DMS153 (cell line): ENCODE measurements at regions not wholly inside any gene's neighbourhood (a gene's known extent, or its start where the extent isn't known, plus 50 kb on each side); places are given as distances from the start of the nearest gene placed in this dataset.
"Not testable (repeated sequence)": the region's sequence is repeated elsewhere in the genome, so short reads cannot be mapped to it uniquely, and the experiment has no call there.

ENCODE experiments used
- DNase-seq: peaks from one replicate; lab custom pipeline; 2025; lab: John Stamatoyannopoulos, UW

DNA sequence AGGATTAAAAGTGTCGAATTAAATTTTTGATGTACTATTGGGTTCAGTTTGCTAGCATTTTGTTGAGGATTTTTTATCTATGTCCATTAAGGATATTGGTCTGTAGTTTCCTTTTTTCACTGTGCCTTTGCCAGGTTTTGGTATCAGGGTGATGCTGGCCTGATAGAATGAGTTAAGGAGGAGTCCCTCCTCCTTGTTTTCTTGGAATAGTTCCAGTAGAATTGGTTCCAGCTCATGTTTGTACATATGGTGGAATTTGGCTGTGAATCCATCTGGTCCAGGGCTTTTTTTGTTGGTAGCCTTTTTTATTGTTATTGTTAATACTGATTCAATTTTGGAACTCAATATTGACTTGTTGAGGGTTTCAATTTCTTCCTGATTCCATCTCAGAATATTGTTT, 141.8 kb downstream of the SIM1 start:
- no peak for DNase-seq

DNA sequence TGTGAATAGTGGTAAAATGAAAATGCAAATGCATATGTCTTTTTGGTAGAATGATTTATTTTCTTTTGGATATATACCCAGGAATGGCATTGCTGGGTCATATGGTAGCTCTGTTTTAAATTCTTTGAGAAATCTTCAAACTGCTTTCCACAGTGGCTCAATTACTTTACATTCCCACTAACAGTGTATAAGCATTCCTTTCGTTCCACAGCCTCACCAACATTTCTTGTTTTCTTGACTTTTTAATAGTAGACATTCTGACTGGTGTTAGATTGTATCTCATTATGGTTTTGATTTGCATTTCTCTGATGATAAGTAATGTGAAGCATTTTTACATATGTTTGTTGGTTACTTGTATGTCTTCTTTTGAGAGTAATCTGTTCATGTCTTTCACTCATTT, 144.0 kb downstream of the SIM1 start:
- DNase-seq, result no peak

DNA sequence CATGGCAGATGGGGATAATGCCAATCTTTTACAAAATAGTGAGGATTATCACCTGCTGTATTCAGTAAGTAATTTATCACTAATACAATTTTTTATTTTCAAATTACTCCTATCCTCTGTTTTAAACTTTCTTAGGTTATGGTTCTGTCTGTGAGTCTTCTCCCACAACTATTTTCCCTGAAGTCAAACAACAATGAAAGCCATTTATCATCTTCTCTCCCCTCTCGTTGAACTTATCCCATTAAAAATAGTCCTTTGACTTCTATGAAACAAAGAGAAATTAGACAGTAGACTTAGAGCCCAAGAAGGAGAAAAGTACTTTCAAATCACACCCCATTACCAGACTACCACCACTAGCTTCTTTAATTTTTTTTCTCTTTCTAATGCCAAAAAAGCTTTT, 147.7 kb downstream of the SIM1 start:
- no peak for DNase-seq

DNA sequence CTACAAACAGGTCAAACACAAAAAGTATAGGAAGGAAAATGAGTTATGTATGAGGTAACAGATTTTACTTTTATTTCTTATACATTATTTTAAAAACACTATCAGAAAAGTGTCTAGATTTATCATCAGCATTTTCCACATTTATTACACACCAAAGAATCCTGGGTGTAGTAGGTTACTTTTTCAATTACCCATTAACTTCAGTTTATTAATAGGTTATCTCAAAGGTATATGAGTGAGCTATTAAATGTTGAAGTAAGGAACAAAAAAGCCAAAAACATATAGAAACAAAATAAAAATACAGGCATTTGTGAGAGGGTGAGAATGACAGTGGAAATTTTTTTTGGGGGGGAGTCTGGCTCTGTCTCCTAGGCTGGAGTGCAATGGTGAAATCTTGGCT, 150.5 kb downstream of the SIM1 start:
- DNase-seq, result no peak

DNA sequence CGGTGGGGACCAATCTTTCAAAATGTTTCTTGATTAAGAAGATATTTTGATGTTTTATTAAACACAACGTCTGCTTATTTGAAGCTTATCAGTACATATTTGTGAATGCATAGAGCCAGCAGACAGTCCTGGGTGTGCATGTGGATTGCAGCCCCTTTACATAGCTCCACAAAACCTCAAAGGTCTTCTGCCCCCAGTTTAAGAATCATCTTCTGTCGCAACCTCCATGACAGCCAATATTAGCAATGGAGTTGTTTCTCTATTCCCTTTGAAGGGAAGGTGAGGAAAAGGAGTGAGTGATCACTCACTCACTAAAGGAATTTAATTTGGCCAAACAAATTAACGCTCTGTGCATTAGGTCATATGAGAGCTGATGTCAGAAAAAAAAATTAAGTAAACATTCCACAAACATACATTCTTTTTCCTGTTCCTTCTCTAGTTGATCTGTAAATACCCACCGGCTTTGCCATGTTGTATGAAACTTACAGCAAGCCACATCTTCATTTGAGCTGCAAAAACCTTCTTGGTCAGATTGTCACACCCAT, 152.9 kb downstream of the SIM1 start:
- no peak for DNase-seq

DNA sequence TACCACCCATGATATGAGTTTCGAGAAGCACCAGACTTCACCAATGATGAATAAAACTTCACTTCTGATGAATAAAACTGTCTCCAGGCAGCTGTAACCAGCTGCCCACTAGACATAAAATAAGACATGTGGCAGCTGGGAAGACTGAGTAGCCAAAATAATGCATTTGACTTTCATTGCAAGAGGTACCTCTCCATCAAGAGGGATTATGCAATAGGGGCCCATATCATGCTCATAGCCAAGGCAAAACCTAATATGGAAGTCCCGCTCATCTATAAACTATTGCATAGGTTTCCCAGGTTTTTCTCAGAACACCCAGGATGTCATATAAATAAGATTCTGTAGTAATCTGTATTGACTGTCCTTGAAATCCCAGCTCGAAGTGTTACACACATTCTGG, 155.5 kb downstream of the SIM1 start:
- no peak for DNase-seq

DNA sequence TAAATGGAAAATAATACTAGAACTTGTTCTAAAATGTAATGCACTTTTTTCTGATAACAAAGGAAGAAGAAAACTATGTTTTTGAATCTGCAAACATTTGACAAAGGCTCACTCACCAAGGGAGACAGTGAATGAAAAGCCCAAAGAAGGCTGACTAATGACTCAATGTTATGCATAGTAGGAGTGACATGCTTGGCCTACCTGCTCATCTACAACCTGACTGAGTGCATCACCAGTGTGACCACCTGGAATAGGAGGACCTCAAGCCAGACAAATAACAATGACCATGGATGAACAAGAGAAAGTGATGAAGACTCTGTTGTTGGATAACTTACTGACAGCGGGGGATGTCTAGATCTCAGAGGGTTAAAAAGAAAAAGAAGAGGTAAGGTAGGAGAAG, 157.2 kb downstream of the SIM1 start:
- DNase-seq, result no peak

DNA sequence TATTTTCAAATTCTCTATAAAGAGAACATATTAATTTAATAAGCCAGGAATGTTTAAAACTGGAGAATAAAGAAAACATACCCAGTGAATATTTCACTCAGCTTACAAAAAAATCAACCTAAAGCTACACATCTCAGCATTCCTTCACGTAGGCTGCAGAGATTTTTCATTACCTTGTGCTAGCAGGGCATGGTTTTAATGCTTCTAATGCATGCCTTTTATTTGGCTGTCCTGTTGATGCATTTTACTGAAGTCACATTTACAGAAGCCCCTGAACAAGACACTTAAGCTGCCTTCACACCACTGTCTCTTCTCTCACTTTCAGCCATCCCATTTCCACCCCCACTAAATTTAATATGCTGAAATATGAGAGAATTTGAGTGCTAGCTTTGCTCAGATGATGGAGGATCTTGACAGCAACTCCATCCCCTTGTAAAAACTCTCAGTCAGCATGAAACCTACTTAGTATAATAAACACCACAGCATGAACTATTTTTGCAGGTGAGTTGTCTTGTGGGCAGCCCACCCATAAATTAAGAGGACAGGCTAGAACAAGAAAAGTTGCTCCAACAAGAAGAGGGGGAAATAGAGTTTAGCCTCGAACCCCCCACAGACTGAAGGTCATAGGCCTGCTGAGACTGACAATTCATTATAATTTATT, 159.4 kb downstream of the SIM1 start:
- DNase-seq, result no peak

DNA sequence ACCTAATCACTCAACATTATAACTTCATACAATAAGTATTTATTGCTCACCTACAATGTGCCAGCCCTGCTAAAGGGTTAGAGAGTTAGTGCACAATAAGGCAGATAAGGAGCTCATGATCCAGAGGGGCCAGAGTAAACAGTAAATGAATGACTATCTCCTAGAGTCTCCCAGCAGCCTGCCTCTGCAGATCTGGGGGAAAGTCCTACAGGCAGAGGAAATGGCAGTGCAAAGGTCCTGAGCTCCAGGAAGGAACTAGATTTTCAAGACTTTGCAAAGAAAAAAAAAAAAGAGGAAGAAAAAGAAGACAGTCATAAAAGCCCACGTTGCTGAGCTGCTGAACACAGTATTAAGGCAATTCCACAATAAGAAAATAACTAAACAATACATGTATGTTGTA, 160.1 kb downstream of the SIM1 start:
- DNase-seq, result no peak

DNA sequence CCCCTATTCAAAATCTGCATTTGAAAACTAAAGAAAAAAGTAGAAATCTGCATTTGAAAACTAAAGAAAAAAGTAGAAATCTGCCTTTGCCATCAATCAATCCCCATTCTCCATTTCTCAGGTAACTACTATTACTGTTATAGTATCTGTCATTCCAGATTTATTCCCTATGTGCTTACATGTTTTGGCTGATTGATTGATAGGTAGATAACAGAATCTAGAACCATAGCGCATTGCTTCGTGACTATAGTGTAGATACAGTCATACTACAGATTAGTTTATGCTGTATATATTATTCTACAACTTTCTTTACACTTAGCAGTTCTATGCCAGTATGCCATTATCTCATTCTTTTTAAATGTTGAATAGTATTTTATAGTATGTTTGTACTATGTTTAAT, 163.0 kb downstream of the SIM1 start:
- no peak for DNase-seq

DNA sequence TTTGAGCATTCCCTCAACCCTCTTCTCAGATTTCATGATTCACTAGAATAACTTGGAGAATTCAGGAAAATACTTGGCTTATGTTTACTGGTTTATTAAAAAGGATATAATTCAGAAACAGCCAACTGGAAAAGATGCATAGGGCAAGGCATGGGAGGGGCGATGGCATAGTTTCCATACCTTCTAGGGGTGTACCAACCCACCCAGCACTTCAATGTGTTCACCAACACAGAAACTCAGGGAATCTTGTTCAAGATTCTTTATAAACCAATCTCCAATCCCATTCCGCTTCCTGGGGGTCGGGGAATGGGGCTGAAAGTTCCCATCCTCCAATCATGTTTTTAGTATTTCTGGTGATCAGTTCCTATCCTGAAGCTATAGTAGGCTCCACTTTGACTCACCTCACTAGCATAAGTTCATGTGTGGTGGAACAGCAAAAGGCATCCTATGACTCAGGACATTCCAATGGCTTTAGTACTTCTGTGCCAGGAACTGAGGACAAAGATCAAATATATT, 164.4 kb downstream of the SIM1 start:
- DNase-seq, result no peak

DNA sequence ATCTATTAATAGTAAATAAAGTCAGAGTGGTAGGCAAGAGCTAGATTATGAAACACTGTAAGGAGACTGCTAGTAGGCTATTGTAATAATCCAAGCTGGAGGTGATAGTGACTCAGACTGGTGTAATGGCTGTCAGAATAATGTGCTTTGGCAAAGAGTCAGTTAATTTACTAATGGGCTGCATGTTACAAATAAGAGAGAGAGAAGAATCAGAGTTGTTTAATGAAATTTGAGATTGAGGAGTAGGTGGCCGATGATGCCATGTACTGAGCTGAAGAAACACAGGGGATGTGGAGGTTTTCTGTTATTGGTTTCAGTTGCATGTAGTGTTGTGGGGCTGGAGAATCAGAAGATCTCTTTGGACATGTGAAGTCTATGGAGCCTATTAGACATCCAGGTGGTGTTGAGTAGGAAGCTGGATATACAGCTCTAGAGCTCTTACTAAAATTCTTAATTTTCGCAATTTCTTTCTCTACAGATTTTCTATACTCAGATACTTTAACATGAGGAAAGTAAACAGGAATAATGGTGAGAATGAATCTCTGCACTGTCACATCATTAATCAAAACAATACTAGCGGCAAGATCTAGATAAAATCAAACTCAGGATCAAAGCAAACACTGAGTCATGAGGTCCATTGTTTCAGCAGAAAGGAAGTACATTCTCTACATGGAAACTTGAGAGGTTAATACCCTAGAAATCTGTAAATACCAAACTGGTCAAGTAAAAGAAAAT, 167.7 kb downstream of the SIM1 start:
- DNase-seq, result peak; percentile 45

DNA sequence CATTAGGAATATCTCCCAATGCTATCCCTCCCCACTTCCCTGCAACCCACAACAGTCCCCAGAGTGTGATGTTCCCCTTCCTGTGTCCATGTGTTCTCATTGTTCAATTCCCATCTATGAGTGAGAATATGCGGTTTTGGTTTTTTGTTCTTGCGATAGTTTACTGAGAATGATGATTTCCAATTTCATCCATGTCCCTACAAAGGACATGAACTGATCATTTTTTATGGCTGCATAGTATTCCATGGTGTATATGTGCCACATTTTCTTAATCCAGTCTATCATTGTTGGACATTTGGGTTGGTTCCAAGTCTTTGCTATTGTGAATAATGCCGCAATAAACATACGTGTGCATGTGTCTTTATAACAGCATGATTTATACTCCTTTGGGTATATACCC, 169.5 kb downstream of the SIM1 start:
- DNase-seq, result not testable (repeated sequence)

DNA sequence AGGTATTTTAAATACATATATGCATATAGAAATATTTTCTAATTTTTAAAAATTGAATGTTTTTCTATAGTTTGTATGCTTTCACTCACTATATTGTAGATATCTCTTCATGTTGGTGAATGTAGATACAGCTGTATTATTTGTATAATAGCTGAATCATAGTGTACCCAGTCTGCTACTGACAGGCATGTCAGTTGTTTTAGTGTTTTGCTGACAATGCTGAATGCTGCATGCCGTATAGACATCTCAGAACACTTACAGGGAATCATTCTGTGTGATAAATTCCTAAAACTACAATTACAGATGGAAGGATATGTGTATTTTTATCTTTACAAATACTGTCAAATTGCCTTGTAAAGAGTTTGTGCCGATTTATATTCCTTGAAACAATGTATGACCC, 175.4 kb downstream of the SIM1 start:
- DNase-seq, result no peak

DNA sequence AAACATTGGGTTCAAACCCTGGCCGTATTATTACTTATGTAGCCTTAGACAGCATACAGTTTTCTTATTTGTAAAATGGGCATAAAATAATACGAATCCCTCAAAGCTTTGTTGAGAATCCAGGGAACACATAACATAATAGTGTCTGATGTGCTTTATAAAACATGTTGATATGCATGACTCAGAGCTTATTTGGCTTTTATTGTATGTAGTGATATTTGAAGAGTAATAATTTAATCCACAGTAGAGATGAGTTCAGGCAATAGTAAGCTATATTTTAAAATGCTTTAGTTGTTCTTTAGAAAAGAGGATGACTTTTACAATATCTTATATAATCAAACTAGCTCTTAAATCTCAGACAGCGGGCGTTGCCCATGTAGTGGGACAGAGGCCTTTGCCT, 176.4 kb downstream of the SIM1 start:
- DNase-seq, result no peak

DNA sequence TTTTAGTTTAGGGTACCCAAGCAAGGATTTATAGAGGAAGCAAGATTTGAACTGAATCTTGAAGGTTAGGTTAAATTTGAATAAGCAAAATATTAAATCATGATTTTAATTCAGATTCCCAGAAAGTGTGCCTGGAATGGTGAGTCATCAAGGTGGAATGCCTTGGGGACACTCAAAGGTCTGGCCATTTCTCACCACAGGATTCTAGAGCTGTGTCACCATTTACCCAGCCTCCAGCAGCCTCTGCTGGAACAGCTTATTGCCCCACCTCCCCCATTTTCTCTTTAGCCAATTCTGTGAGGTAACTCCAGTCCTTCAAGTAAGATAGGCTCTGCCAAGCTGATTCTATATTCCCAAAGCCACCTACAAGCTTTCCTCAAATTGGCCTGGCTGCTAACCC, 181.4 kb downstream of the SIM1 start:
- no peak for DNase-seq

DNA sequence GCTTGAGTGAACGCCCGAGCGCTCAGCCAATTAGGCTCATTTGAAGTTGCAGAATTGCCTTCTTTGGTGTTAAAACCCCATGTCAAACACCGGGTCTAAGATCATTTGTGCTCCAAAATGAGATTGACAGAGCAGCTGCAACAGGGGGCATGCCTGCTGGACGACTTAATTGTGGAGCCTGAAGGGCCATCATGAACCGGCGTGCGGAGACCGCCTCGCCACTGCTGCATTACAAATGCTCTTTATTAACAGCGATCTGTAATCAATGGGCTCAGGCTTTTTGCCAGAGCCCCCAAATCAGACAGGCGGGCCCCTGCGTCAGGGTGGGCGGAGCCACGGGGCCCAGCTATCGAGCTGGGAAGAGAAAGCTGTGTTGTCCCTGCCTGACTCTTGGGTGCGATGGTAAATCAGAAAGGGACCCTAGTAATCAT, 183.2 kb downstream of the SIM1 start:
- DNase-seq, result no peak

DNA sequence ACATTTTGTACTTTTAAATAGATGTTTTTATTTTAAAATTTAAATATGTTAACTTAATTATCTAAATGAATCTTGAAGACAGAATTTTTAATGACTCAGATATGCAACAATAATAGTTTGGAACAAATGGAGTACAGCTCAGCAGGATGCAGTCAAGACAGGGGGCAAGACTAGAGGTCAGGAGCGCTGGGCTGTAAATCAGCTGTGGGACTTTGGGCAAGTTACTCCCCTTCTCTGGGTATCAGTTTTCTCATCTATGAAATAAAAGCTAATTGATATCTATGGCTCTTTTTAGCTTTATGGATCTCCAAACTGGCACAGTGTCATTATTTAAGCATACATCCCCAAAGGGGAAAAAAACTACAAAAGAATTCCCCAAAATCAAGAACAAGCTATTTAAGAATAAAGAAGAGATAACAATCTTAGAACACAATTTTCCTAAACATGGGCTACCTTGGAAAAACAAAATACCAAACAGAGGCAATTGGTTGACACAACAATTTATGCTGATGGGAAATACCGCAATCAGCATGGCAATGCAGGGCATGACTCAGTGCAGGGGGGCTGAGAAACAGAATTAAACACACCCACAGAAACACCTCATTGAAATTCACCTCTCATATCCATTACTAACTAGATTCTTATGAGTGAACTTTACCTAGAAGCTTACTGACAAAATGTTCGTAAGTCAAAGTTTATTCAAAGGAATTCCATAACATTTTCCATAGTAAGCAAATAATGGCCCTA, 188.2 kb downstream of the SIM1 start:
- no peak for DNase-seq

DNA sequence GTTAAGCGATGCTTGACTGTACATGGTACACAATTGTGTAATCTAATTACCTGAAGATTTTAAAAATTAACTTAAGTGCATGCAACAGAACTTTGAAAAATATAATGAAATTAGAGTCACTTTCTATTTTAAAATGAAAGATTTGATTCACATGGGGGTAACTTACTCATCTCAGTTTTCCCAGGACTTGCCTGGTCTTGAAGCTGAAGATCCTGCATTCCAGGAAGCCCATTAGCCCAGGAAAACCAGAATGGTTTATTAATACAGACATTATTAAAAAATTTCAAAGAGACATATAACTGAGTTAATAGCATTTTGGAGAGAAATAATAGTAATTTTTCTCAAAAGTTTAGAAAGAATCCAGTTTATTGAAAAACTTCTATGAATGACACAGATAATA, 190.6 kb downstream of the SIM1 start:
- DNase-seq, result no peak

DNA sequence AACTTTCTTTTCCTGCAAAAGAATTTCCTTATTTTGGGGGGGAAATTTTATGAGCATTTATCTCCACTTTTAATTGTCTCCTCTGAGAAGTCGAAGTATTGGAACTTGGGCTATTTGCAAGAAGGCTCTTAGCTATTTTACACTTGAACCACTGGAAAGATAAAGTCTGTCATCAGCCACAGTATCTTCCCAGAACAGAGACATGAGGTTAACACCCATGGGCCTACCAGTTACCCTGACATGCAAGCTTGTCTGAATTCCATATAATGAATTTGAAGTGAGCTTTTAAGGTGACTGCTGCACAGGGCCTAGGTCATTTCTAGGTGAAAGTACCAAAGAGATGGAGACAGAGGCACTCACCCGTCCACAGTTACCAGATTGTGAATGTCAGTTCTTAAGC, 193.1 kb downstream of the SIM1 start:
- no peak for DNase-seq

DNA sequence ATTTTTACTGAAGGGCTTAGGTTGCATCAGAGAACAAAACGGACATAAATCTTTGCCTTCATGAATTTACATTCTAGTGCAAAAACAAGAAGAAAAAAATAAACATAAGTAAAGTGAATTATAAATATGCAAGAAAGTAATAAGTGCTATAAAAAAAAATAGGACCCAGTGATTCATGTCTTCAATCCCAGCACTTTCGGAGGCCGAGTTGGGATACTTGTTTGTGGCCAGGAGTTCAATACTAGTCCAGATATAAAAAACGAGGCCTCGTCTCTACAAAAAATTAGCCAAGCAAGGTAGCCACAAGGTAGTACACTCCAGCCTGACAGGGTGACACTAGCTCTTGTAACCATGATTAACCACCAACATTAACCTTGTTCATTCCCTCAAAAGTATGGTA, 193.5 kb downstream of the SIM1 start:
- no peak for DNase-seq

DNA sequence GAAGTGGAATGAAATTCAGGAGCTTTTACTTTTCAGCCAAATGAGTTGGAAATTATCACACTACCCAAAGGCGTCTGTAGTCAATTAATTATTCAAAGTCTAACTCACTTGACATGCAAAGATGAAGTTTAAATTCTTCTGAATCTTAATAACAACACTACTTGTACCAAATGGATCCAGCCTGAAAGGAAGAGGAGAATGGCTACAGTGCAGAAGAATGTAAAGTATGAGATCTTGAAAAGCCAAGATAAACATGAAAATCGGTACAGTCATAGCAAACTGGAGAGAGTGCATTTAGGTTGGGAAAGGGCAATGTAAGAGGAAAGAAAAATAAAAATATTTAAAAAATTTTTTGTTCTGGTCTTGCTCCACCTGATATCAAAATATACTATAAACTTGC, 195.5 kb downstream of the SIM1 start:
- no peak for DNase-seq

DNA sequence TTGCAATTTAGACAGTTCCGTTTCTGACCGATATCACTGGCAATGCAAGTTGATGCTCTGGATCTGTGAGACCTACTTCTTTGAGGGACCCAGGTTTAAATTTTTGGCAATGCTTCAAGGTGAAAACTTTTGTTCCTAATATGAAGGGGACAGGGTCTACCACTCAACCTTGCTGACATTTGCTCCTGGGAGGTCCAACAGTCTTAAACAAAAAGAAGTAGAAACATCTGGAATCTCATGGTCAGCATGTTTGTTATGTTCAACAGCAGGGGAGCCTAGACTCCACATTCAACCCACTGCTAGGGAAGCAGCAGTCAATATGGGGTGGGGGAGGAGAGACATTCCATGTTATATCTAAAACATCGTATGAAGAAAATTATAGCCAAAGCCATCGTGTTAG, 196.4 kb downstream of the SIM1 start:
- no peak for DNase-seq
